Vagina (tissue), 2 donors: ENCODE measurements at regions not wholly inside any gene's neighbourhood (a gene's known extent, or its start where the extent isn't known, plus 50 kb on each side); places are given as distances from the start of the nearest gene placed in this dataset.

Experiments used
- POLR2A ChIP-seq, 2 donors: fragments of 450-650 bp; IDR thresholded peaks; one replicate each; pipeline ENCODE4 v1.6.1; 2017; ENCODE audit warnings: antibody characterized with exemption in 2 of 2, mild to moderate bottlenecking in 2 of 2, moderate library complexity in 2 of 2
- POLR2AphosphoS5 ChIP-seq, 2 donors: sonication (generic); formaldehyde crosslinking; IDR thresholded peaks; one replicate each; pipeline ENCODE4 v1.9.0; 2017; ENCODE audit warnings: antibody characterized with exemption in 2 of 2, mild to moderate bottlenecking in 2 of 2, low read depth in 1 of 2; ENCODE audit not compliant: insufficient read depth in 1 of 2
- TF ChIP-seq, protein P1 (sequence below), 3 experiments: fragments of 450-650 bp in 2 of 3; fragments of 200-600 bp in 1 of 3; sonication (generic) in 1 of 3; IDR thresholded peaks; one replicate each; pipeline ENCODE4 v1.5.1; 2017 to 2019; ENCODE audit warnings: antibody characterized with exemption in 3 of 3, mild to moderate bottlenecking in 2 of 3, moderate library complexity in 2 of 3

DNA sequence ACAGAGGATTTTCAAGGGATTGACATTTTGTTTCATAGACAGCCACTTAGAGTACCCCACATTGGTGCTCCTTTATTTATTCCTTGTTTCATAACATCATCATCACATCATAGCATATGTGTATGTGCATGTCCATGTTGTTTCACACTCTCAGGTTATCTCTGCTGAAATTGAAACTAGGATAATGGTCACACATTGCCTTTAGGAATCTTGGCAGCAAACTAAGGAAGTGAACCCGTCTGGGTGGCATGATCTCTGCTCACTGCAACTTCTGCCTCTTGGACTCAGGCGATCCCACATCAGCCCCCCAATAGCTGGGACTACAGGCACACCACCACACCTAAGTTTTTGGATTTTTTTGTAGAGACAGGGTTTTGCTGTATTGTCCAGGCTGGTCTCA is 234.2 kb upstream of the ANKRD50 start:
- TF ChIP-seq, protein P1, sequence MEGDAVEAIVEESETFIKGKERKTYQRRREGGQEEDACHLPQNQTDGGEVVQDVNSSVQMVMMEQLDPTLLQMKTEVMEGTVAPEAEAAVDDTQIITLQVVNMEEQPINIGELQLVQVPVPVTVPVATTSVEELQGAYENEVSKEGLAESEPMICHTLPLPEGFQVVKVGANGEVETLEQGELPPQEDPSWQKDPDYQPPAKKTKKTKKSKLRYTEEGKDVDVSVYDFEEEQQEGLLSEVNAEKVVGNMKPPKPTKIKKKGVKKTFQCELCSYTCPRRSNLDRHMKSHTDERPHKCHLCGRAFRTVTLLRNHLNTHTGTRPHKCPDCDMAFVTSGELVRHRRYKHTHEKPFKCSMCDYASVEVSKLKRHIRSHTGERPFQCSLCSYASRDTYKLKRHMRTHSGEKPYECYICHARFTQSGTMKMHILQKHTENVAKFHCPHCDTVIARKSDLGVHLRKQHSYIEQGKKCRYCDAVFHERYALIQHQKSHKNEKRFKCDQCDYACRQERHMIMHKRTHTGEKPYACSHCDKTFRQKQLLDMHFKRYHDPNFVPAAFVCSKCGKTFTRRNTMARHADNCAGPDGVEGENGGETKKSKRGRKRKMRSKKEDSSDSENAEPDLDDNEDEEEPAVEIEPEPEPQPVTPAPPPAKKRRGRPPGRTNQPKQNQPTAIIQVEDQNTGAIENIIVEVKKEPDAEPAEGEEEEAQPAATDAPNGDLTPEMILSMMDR (IDR thresholded peaks at IDR 0.05) = no peak
- TF ChIP-seq POLR2A (IDR thresholded peaks at IDR 0.05) (no peak), POLR2AphosphoS5 (IDR thresholded peaks at IDR 0.05; ENCODE audit: insufficient read depth in 1 of 2, low read depth in 1 of 2) (no peak)
